DND-41 (cell line): ENCODE measurements at regions not wholly inside any gene's neighbourhood (a gene's known extent, or its start where the extent isn't known, plus 50 kb on each side); places are given as distances from the start of the nearest gene placed in this dataset.

Experiments used
- CTCF ChIP-seq: IDR thresholded peaks from 2 replicates; pipeline ENCODE4 v1.5.1; 2012; ENCODE audit warnings: borderline replicate concordance, low read length, moderate library complexity, mild to moderate bottlenecking; ENCODE audit not compliant: poor library complexity, severe bottlenecking; ENCODE audit errors: extremely low read depth
- EZH2 ChIP-seq: IDR thresholded peaks from 3 replicates; pipeline ENCODE4 v1.6.1; 2012; ENCODE audit warnings: borderline replicate concordance, low read depth, mild to moderate bottlenecking, moderate library complexity, low read length, inconsistent platforms; ENCODE audit not compliant: severe bottlenecking

- TF ChIP-seq CTCF (no peak), EZH2 (no peak)
Observed at GRCh38 chr13:65932587-65933239, 1297.4 kb downstream of the PCDH9 start.
